22Rv1 (cell line): ENCODE measurements at regions not wholly inside any gene's neighbourhood (a gene's known extent, or its start where the extent isn't known, plus 50 kb on each side); places are given as distances from the start of the nearest gene placed in this dataset.

Experiments
- ZFX ChIP-seq: fragments of 450-650 bp; IDR thresholded peaks from 2 replicates; pipeline ENCODE4 v1.6.1; 2017; ENCODE audit warnings: antibody characterized with exemption, borderline replicate concordance
- TF ChIP-seq, protein P1 (sequence below): fragments of 450-650 bp; IDR thresholded peaks from 2 replicates; pipeline ENCODE4 v1.5.1; 2017; ENCODE audit warnings: mild to moderate bottlenecking

DNA sequence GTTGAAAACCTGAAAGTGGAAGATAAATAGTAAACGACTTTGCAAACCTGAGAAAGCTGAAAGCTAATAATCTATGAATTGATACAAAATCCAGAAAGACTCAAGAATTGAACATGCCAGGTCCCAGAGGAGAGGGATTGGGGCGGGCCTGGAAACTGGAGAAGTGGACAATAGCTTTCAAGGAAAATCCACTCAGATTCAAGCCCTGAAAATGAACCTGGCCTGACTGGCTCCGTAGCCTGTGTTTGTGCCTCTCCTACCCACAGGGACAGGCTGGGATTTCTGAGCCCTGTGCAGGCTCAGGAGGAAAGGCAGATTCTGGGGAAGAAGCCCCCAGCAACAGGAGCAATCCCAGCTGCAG lies 274.8 kb upstream of the HS6ST1 start:
- TF ChIP-seq, protein P1, sequence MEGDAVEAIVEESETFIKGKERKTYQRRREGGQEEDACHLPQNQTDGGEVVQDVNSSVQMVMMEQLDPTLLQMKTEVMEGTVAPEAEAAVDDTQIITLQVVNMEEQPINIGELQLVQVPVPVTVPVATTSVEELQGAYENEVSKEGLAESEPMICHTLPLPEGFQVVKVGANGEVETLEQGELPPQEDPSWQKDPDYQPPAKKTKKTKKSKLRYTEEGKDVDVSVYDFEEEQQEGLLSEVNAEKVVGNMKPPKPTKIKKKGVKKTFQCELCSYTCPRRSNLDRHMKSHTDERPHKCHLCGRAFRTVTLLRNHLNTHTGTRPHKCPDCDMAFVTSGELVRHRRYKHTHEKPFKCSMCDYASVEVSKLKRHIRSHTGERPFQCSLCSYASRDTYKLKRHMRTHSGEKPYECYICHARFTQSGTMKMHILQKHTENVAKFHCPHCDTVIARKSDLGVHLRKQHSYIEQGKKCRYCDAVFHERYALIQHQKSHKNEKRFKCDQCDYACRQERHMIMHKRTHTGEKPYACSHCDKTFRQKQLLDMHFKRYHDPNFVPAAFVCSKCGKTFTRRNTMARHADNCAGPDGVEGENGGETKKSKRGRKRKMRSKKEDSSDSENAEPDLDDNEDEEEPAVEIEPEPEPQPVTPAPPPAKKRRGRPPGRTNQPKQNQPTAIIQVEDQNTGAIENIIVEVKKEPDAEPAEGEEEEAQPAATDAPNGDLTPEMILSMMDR = no peak
- TF ChIP-seq ZFX = no peak
